ENCODE measurements at regions not wholly inside any gene's neighbourhood (a gene's known extent, or its start where the extent isn't known, plus 50 kb on each side); places are given as distances from the start of the nearest gene placed in this dataset.

DNA sequence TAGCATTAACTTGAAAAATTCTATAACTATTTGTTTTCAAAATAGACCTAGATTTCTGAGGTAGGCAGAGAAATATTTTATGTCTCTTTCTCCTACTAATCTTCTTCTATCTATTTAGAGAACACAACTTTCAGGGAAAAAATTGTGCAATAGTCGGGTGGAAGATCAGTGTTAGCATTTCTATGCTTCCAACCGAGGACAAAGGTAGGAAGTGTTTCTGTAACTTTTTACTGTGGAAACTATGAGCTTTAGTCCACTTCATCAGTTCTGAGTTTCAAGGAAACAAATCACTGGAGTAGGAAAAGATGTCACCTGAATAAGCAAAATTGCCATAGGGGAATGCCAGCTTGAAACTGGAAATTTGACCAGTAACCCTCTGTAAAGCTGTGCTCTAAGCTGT is 207.7 kb upstream of the CTAGE1 start:
- DNase-seq (ENCODE audit: low spot score): no peak

- no peak for DNase-seq (ENCODE audit: low spot score)
These were observed 209.1 kb upstream of the CTAGE1 start for GRCh38 chr18:22626771-22627170.

GRCh38 chr18:22627506-22627905 is 209.8 kb upstream of the CTAGE1 start:
- DNase-seq (ENCODE audit: low spot score): no peak

DNA sequence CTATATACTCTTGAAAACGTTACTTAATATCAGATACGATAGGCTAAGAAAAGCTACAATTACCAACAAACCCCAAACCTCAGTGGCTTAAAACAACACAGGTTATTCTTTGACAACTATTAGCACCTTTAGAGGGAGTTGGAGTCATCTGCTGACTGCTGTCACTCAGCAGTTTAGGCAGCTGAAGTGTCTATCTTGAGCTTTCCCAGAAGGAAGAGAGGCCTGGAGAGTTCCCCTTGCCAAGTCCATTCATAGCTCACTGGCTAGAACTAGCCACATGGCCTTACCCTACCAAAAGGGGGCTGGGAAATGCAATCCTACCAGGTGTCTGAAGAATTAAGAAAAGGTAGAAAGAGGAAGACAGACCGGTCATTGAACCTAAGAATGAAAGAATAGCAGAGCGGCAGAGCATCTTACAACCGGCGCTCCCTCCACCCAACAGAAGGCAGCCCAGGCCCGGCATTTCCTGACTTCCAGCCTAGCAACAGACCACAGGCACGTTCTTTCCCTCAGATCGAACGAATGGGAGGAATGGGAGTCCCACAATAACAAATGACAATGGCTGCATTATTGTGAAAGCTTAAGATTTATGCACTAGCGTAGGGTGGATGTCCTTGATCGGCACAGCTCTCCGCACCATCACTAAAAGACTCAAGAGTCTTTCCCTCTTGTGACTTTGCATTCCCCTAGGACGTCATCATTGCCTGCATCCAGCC is 211.2 kb upstream of the CTAGE1 start:
- no peak for DNase-seq (ENCODE audit: low spot score)

DNA sequence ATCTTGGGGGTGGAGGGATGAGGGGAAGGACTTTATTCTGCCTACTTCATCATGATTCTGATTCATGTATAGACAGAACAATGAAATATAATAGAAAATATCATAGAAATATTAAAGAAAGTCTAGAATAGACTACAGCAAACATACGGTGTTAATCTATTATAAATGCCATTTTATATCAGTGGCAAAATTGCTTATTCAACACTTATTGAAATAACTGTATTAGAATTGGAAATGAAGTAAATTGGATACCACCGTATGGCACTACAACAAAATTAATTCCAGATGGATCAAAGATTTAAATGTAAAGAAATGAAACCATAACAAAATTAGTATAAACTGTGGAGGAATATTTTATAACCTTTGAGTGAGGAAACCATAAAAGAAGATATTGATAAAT is 213.3 kb upstream of the CTAGE1 start:
- no peak for DNase-seq (ENCODE audit: low spot score)

DNA sequence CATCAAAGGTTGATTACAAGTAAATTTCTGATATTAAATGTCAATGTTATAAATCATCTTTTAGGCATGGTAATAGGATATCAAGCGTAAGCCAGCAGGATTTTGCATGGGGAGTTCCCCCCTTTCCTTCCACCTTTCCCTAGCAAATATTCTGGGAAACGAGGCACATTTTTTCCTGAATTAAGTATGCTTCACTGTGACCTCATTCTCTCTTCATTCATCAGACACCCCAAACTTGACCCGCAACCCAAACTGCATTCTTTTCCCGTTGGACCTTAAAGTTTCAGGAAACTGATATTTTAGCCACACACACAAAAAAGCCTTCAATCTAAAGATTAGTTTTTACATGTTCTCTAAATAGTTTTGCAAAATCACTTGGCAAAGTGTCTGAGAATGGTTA is 214.5 kb upstream of the CTAGE1 start:
- no peak for DNase-seq (ENCODE audit: low spot score)

DNA sequence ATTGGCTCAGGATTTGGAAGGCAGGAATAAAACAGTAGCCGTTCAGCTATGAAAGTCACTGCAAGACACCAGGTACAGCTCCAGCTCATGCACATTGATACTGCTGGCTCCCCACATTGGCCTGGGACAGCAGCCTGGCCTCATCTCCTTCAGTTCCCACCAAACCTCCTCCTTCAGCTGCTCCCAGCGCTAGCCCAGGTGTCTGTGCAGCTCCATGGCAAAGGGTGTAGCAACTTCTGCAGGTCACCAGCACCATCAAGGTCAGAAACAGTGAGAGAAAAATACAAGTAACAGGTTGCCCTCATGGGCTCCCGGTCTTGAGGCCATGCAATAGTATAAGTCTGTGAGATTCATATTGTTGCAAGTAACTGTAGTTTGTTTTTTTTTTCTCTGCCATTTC is 216.7 kb upstream of the CTAGE1 start:
- DNase-seq (ENCODE audit: low spot score): no peak

DNA sequence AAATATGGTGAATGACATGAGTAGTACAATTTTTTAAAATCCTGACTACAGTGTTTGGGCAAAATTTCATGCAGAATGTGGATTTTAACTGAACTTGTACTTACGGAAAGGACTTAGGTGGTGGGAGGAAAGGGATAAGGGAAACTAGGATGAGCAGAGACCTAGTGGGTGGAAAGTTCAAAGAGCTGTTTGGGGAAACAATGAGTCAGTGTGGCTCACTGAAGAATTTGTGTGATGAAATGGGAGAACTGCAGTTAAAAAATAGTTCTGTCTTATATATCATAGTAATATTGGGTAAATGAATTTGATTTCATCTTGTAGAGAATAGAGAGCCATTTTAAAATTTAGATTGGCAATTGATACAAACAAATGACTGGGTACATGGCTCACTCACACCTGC is 220.1 kb upstream of the CTAGE1 start:
- no peak for DNase-seq (ENCODE audit: low spot score)

DNA sequence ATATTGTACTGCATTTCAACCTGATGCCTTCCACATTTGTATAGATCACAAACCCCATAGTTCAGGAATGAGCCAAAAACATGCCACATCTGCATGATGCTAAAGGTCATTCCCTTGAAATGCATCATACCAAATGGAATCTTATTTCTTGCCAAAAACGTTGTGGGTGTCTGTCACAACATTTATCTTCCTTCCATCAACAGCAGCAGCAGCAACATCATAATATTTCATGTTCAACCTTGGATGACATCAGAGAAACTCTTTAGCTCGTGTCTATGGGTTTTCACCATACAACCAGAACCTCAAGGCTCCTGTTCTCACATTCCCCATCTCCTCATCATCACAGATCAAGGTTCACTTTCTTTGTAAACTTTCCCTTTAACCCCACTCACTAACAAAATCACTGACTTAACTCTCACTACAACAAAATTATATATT is 221.3 kb upstream of the CTAGE1 start:
- DNase-seq (ENCODE audit: low spot score): no peak

GRCh38 chr18:22639561-22639960 is 221.8 kb upstream of the CTAGE1 start:
- DNase-seq (ENCODE audit: low spot score): no peak

GRCh38 chr18:22640281-22640842 is 222.6 kb upstream of the CTAGE1 start:
- DNase-seq (ENCODE audit: low spot score): no peak

- DNase-seq (ENCODE audit: low spot score): no peak
These were observed 224.2 kb upstream of the CTAGE1 start for GRCh38 chr18:22641958-22642357.

DNA sequence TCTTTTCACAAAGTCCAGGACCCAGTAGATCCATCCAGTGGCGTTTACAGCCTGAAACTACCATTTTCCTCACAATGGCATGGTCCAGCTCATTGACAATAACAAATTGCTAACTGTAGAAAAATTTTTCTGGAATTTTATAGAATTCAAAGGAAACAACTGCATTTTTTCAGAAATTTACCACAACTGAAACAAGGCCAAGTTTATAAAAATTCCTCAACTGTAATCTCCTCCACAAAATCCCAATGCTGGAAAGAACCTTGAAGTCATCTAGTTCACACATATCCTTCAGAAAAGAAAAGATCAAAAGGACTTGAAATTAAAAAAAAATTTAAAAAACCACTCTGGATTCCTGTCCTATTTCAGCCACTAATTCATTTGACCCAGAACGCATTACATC is 226.0 kb upstream of the CTAGE1 start:
- DNase-seq (ENCODE audit: low spot score): no peak

GRCh38 chr18:22650247-22650646 is 232.5 kb upstream of the CTAGE1 start:
- DNase-seq (ENCODE audit: low spot score): no peak

DNA sequence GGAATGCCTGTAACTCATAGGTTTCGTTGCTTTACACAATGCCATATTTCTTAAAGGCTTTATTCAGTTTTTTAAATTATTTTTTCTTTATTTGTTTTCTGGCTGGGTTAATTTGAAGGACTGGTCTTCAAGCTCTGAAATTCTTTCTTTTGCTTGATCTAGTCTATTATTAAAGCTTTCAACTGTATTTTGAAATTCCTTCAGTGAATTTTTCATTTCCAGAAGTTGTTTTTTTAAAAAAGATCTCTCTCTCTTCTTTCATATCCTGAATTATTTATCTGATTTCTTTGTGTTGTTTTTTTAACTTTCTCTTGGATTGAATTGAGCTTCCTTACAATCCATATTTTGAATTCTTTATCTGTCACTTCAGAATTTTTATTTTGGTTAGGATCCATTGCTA is 239.9 kb upstream of the CTAGE1 start:
- no peak for DNase-seq (ENCODE audit: low spot score)

GRCh38 chr18:22658318-22658717 is 240.6 kb upstream of the CTAGE1 start:
- no peak for DNase-seq (ENCODE audit: low spot score)

DNA sequence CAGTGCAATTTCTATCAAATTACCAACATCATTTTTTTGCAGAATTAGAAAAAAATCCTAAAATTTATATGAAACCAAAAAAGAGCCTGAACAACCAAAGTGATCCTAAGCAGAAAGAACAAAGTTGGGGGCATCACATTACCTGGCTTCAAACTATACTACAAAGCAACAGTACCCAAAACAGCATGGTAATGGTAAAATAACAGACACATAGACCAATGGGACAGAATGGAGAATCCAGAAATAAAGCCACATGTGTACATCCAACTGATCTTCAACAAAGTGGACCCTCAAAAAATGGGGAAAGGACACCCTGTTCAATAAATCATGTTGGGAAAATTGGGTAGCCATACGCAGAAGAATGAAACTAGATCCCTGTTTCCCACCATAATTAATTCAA is 245.7 kb upstream of the CTAGE1 start:
- DNase-seq (ENCODE audit: low spot score): no peak

DNA sequence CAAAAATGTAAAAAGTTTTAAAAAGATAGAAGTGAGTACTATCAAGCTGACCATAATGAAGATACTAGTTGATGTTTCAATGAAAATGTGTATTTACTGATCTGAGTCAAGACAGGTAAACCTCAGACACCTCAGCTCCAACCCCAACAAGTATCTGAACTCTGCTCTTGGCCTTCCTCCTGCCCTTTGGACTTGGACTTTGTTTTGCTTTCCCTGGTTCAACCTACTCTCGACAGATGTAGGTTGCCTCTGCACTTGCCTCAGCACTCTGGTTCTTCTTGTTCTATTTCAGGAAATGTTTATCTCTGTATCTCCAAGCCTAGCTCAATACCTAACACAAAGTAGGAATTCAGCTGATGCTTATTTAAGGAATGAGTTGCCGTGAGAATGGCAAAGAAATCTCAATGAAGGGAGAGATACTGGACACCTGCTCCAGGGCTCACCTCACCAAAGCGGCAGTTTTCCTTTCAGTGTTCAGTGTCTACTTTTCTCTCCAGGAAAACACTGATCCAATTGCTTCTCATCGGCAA is 248.8 kb upstream of the CTAGE1 start:
- no peak for DNase-seq (ENCODE audit: low spot score)

DNA sequence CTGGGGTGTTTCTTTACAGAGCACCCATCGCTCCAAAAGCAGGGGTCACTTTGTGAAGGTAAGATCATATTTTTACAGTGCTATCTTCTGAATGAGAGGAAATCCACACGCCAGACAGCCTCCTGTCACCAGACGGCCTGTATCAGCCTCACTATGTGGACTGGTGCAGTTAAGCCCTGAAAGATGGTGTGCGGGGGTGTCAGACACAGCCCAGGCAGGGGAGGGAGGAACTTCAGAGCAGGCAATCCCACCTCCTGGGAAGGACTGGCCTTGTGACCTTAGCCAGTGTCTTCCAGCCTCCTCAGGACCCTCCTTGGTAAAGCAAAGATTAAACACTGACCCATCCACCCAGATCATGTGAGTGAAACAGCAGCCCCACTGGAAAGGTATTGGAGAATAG is 249.4 kb upstream of the CTAGE1 start:
- DNase-seq (ENCODE audit: low spot score): no peak

- DNase-seq (ENCODE audit: low spot score): no peak
These were observed 250.1 kb upstream of the CTAGE1 start for GRCh38 chr18:22667616-22668422.

- no peak for DNase-seq (ENCODE audit: low spot score)
These were observed 250.8 kb upstream of the CTAGE1 start for GRCh38 chr18:22668496-22668895.

DNA sequence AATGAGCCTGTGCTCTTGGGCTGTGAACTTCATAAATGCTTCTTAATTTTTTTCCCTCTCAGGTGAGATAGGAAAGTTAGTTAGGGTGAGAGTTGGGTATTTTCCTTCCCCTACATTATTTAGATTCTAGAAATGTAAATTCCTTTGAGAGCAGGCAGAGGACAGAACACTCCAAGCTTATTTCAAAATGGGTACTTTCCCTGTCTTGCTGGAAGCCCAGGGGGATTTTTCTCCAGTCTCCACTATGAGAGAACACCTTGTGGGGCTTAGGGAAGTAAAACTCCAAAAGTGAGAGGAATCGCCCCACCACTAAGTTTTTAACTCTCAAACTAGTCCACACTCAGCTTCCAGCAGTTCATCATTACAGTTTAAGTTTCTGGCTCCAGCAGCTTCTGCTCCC is 253.2 kb upstream of the CTAGE1 start:
- DNase-seq (ENCODE audit: low spot score): no peak

Measured in NAMALWA (cell line).